Tibial artery (tissue), 4 donors: ENCODE measurements at regions not wholly inside any gene's neighbourhood (a gene's known extent, or its start where the extent isn't known, plus 50 kb on each side); places are given as distances from the start of the nearest gene placed in this dataset.
"Not testable (repeated sequence)": the region's sequence is repeated elsewhere in the genome, so short reads cannot be mapped to it uniquely, and the experiment has no call there.

Source experiments
- DNase-seq, 2 donors: peaks; one replicate each; pipeline ENCODE4 v3.0.0-alpha.2; 2019
- H3K27ac ChIP-seq, 2 donors: fragments of 200-600 bp; sonication (generic) in 1 of 2; 1 replicate in 1 of 2; 2 replicates in 1 of 2; pipeline ENCODE4 v1.5.1; 2018 to 2019; ENCODE audit warnings: mild to moderate bottlenecking in 1 of 2
- H3K27me3 ChIP-seq, 2 donors: fragments of 200-600 bp; sonication (generic) in 1 of 2; one replicate each; pipeline versions ENCODE4 v1.5.1 to v1.6.0; 2016 to 2019
- H3K36me3 ChIP-seq, 3 donors: fragments of 200-600 bp; sonication (generic) in 2 of 3; one replicate each; pipeline ENCODE4 v1.5.1; 2016 to 2019; ENCODE audit warnings: mild to moderate bottlenecking in 2 of 3
- H3K4me1 ChIP-seq, 4 donors: fragments of 200-600 bp; sonication (generic) in 2 of 4; 1 replicate in 3 of 4; 2 replicates in 1 of 4; pipeline ENCODE4 v1.5.1; 2016 to 2019
- H3K4me3 ChIP-seq, 2 donors: fragments of 200-600 bp; sonication (generic) in 1 of 2; 1 replicate in 1 of 2; 2 replicates in 1 of 2; pipeline ENCODE4 v1.5.1; 2018 to 2019; ENCODE audit warnings: mild to moderate bottlenecking in 2 of 2
- H3K9me3 ChIP-seq, 3 donors: fragments of 200-600 bp; sonication (generic) in 1 of 3; one replicate each; pipeline ENCODE4 v1.5.1; 2016 to 2019
- CTCF ChIP-seq, 2 experiments: fragments of 200-600 bp in 1 of 2; fragments of 450-650 bp in 1 of 2; IDR thresholded peaks; one replicate each; pipeline ENCODE4 v1.5.1; 2017 to 2019; ENCODE audit warnings: antibody characterized with exemption in 2 of 2, mild to moderate bottlenecking in 1 of 2, moderate library complexity in 1 of 2
- intact Hi-C: fragments of 100-400 bp; cut with DNase I; formaldehyde crosslinking; loops from one replicate; pipeline ENCODE4 v1.15.0; 2023; ENCODE audit warnings: low total_unique reads

GRCh38 chr13:86918682-86919081 lies 752.5 kb upstream of the SLITRK5 start:
- no peak for DNase-seq
- Histone ChIP-seq H3K9me3 (no peaks in the 10 kb centered on the region), H3K36me3 (no peaks in the 10 kb centered on the region), H3K4me1 (no peaks in the 10 kb centered on the region), H3K27ac (no peak overlapping the region), H3K4me3 (no peak overlapping the region), H3K27me3 (no peaks in the 10 kb centered on the region)
- TF ChIP-seq CTCF (IDR thresholded peaks at IDR 0.05) = no peak
- intact Hi-C loops = no loop called here

DNA sequence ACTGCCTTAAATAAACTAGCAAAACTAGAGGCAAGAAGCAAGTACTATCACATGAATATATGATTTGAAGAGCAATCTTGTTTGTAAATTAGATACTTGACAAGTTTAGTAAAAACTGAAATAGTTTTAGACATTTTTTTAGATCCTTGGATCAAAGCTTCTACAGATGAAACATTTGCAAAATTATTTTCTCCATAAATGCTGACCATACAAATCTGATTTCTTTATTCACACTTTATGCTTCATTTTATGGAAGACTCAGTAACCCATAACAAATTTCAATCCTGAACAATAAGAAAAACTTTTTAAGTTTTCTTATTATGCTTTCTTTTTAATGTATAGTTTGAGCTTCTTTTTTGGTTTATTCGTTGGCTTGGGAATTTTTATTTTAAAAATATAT lies 750.2 kb upstream of the SLITRK5 start:
- intact Hi-C loops = no loop called here
- no peaks in the 10 kb centered on the region for H3K27me3 ChIP-seq
- no peaks in the 10 kb centered on the region for H3K4me1 ChIP-seq
- no peak overlapping the region for H3K4me3 ChIP-seq
- H3K27ac ChIP-seq = no peak overlapping the region
- no peaks in the 10 kb centered on the region for H3K9me3 ChIP-seq
- no peak for DNase-seq
- TF ChIP-seq CTCF (IDR thresholded peaks at IDR 0.05) = no peak
- no peaks in the 10 kb centered on the region for H3K36me3 ChIP-seq

- H3K36me3 ChIP-seq = no peaks in the 10 kb centered on the region
- H3K4me1 ChIP-seq = no peaks in the 10 kb centered on the region
- DNase-seq = no peak
These were observed 748.2 kb upstream of the SLITRK5 start for GRCh38 chr13:86922936-86923335.

GRCh38 chr13:86926916-86927315 lies 744.3 kb upstream of the SLITRK5 start:
- H3K4me1 ChIP-seq, H3K4me3 ChIP-seq, intact Hi-C loops, H3K36me3 ChIP-seq, DNase-seq, H3K9me3 ChIP-seq, H3K27ac ChIP-seq, H3K27me3 ChIP-seq: not testable (repeated sequence)

More at GRCh38 chr13:86922936-86923335, 748.2 kb upstream of the SLITRK5 start:
- H3K4me3 ChIP-seq = no peak overlapping the region
- intact Hi-C loops = no loop called here
- H3K27ac ChIP-seq = no peak overlapping the region
- H3K27me3 ChIP-seq = no peaks in the 10 kb centered on the region
- no peak for TF ChIP-seq CTCF (IDR thresholded peaks at IDR 0.05)
- no peaks in the 10 kb centered on the region for H3K9me3 ChIP-seq

DNA sequence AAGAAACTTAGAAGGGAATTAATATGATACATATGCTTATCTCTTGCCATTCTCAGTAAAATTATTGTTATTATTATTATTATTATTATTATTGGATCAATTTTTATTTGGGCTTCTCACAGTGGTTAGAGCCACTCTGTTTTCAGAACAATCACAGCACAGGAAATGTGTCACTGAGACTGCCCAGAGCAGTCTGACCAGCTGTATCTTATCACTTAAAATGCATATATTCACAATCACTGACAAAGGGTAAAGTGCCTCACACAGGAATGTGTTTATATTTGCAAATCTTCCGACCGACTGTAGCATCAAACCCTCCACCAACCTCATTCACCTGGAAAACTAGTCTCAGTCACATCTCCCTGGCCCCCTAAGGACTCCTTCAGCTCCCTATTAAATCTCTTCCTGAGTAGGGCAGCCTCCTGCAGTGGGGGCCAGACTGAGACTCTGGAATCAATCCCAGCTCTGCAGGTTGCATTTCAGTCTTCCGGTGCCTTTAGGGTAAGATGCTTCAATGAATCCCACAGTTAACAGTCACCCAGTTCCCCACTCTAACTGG lies 738.3 kb upstream of the SLITRK5 start:
- no peak overlapping the region for H3K4me3 ChIP-seq
- DNase-seq = no peak
- no peaks in the 10 kb centered on the region for H3K27me3 ChIP-seq
- H3K27ac ChIP-seq = no peak overlapping the region
- H3K36me3 ChIP-seq = no peaks in the 10 kb centered on the region
- H3K9me3 ChIP-seq = no peaks in the 10 kb centered on the region
- no peaks in the 10 kb centered on the region for H3K4me1 ChIP-seq
- intact Hi-C loops = no loop called here
- TF ChIP-seq CTCF (IDR thresholded peaks at IDR 0.05) = no peak

DNA sequence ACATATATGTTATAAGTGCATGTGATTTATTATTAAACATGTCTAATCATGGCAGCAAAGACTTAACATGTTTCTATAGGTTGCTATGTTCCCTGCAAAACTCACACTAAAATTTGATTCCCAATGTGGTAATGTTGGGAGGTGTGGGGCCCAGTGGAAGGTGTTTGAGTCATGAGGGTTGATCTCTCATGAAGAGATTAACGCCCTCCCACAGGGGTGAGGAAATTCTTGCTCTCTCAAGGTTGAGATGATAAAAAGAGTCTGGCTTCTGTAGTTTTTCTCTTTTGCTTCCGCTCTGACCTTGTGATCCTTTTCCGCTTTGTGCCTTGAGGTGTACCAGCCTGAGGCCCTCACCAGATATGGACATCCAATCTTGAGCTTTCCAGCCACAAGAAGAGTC lies 737.5 kb upstream of the SLITRK5 start:
- no peaks in the 10 kb centered on the region for H3K4me1 ChIP-seq
- no peaks in the 10 kb centered on the region for H3K27me3 ChIP-seq
- H3K9me3 ChIP-seq = no peaks in the 10 kb centered on the region

More for the DNA sequence above, 737.5 kb upstream of the SLITRK5 start:
- H3K4me3 ChIP-seq = no peak overlapping the region
- no peak for DNase-seq
- H3K36me3 ChIP-seq = no peaks in the 10 kb centered on the region
- H3K27ac ChIP-seq = no peak overlapping the region
- no peak for TF ChIP-seq CTCF (IDR thresholded peaks at IDR 0.05)
- intact Hi-C loops = no loop called here
